SU-DHL-6 (cell line): ENCODE measurements at regions not wholly inside any gene's neighbourhood (a gene's known extent, or its start where the extent isn't known, plus 50 kb on each side); places are given as distances from the start of the nearest gene placed in this dataset.
"Not testable (repeated sequence)": the region's sequence is repeated elsewhere in the genome, so short reads cannot be mapped to it uniquely, and the experiment has no call there.

ENCODE experiments used
- H2AFZ ChIP-seq: fragments of 200-600 bp; sonication (generic); 2 replicates; pipeline ENCODE4 v1.6.1; 2014; ENCODE audit warnings: low read depth, mild to moderate bottlenecking, moderate library complexity, mixed read lengths, antibody characterized with exemption, low read length; ENCODE audit not compliant: severe bottlenecking
- H3F3A ChIP-seq: fragments of 200-600 bp; shearing (Covaris generic); 2 replicates; pipeline ENCODE4 v1.6.0; 2016; ENCODE audit warnings: antibody characterized with exemption, mild to moderate bottlenecking; ENCODE audit not compliant: insufficient read depth
- H3K27ac ChIP-seq: fragments of 200-600 bp; sonication (generic); 2 replicates; pipeline ENCODE4 v1.5.1; 2016; ENCODE audit warnings: low read depth, mild to moderate bottlenecking, low read length, moderate library complexity, mixed read lengths
- H3K27me3 ChIP-seq: fragments of 200-600 bp; sonication (generic), shearing (Covaris generic); 2 replicates; pipeline ENCODE4 v1.6.0; 2014; ENCODE audit warnings: mild to moderate bottlenecking, low read length
- H3K36me3 ChIP-seq: fragments of 200-600 bp; sonication (generic); 2 replicates; pipeline ENCODE4 v1.6.1; 2014; ENCODE audit warnings: mild to moderate bottlenecking, low read length, mixed read lengths
- H3K4me2 ChIP-seq: fragments of 300-600, 200-600 bp; shearing (Covaris generic), sonication (generic); 2 replicates; pipeline ENCODE4 v1.6.0; 2014; ENCODE audit warnings: low read length, low read depth, mild to moderate bottlenecking; ENCODE audit not compliant: poor library complexity, severe bottlenecking
- H3K4me3 ChIP-seq: fragments of 200-600 bp; sonication (generic); 2 replicates; pipeline ENCODE4 v1.5.1; 2014; ENCODE audit warnings: antibody characterized with exemption, low read length, mild to moderate bottlenecking, mixed read lengths; ENCODE audit not compliant: insufficient read depth, poor library complexity, severe bottlenecking
- H3K79me2 ChIP-seq: fragments of 200-600 bp; sonication (generic); 2 replicates; pipeline ENCODE4 v1.6.1; 2014; ENCODE audit warnings: mild to moderate bottlenecking, low read length, moderate library complexity; ENCODE audit not compliant: insufficient read depth
- H3K9ac ChIP-seq: fragments of 200-600 bp; sonication (generic); 2 replicates; pipeline ENCODE4 v1.7.0; 2014; ENCODE audit warnings: mild to moderate bottlenecking, low read length
- H3K9me2 ChIP-seq: fragments of 200-600 bp; sonication (generic); replicated peaks from 2 replicates; pipeline ENCODE4 v1.6.1; 2014; ENCODE audit warnings: low read length; ENCODE audit not compliant: insufficient read depth
- H3K9me3 ChIP-seq: fragments of 200-600 bp; sonication (generic); 2 replicates; pipeline ENCODE4 v1.6.1; 2014; ENCODE audit warnings: low read length, mixed read lengths; ENCODE audit not compliant: insufficient read depth
- H4K20me1 ChIP-seq: fragments of 200-600 bp; sonication (generic); 2 replicates; pipeline ENCODE4 v1.6.1; 2014; ENCODE audit warnings: low read depth, mild to moderate bottlenecking, antibody characterized with exemption, low read length, moderate library complexity, mixed read lengths
- EZH2phosphoT487 ChIP-seq: fragments of 200-600 bp; sonication (generic), shearing (Covaris generic); conservative IDR thresholded peaks from 2 replicates; pipeline ENCODE4 v1.6.1; 2018; ENCODE audit warnings: mild to moderate bottlenecking, antibody characterized with exemption, low read length, moderate library complexity, mixed read lengths
- TF ChIP-seq, protein P1 (sequence below): fragments of 200-600 bp; sonication (generic); IDR thresholded peaks from one replicate; pipeline ENCODE4 v1.5.1; 2017; ENCODE audit warnings: antibody characterized with exemption, mild to moderate bottlenecking, low read length, moderate library complexity; ENCODE audit not compliant: insufficient read depth, poor library complexity, severe bottlenecking

DNA sequence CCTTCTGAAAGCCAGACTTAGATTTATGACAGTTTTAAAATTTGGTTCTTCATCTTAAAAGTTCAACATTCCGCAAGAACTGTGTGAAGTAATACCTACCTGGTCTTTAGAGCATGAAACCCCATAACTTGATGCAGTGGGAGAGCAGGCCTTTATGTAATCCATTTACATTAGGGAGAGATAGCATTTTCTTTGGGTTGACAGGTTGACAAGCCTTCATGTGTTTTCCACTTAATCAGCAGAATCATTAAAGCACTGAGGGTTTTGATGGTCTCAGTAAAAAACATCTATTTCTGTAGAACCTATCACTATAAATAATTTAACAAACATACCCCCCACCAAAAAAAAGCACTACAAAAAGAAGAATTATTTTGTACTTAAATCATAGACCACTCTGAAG is 121.6 kb upstream of the KIF2A start:
- Histone ChIP-seq H3K27ac (no peak overlapping the region), H3K79me2 (no peaks in the 10 kb centered on the region), H3K4me3 (no peak overlapping the region), H3K27me3 (no peaks in the 10 kb centered on the region), H3K4me2 (no peak overlapping the region), H3K9me3 (no peaks in the 10 kb centered on the region), H3K9ac (no peak overlapping the region), H3F3A (no peaks in the 10 kb centered on the region), H4K20me1 (no peaks in the 10 kb centered on the region), H2AFZ (no peak overlapping the region), H3K9me2 (no peaks in the 10 kb centered on the region), H3K36me3 (no peaks in the 10 kb centered on the region)
- no peak for TF ChIP-seq EZH2phosphoT487
- TF ChIP-seq, protein P1, sequence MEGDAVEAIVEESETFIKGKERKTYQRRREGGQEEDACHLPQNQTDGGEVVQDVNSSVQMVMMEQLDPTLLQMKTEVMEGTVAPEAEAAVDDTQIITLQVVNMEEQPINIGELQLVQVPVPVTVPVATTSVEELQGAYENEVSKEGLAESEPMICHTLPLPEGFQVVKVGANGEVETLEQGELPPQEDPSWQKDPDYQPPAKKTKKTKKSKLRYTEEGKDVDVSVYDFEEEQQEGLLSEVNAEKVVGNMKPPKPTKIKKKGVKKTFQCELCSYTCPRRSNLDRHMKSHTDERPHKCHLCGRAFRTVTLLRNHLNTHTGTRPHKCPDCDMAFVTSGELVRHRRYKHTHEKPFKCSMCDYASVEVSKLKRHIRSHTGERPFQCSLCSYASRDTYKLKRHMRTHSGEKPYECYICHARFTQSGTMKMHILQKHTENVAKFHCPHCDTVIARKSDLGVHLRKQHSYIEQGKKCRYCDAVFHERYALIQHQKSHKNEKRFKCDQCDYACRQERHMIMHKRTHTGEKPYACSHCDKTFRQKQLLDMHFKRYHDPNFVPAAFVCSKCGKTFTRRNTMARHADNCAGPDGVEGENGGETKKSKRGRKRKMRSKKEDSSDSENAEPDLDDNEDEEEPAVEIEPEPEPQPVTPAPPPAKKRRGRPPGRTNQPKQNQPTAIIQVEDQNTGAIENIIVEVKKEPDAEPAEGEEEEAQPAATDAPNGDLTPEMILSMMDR, result no peak

DNA sequence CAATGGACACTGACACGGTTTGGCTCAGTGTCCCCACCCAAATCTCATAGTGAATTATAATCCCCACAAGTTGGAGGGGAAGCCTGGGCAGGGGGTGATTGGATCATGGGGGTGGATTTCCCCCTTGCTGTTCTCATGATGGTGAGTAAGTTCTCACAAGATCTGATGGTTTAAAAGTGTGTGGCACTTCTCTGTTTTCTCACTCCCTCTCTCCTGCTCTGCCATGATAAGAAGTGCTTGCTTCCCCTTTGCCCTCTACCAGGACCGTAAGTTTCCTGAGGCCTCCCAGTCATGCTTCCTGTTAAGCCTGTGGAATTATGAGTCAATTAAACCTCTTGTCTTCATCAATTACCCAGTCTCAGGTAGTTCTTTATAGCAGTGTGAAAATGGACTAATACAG is 115.8 kb upstream of the KIF2A start:
- Histone ChIP-seq H3K4me3 (no peak overlapping the region), H3F3A (no peaks in the 10 kb centered on the region), H4K20me1 (no peaks in the 10 kb centered on the region), H3K9ac (no peak overlapping the region), H3K79me2 (no peaks in the 10 kb centered on the region), H3K27ac (no peak overlapping the region), H3K36me3 (no peaks in the 10 kb centered on the region), H3K9me3 (0 out of 2 replicates have a peak, but pooled peaks cover 8% of the 10 kb centered on the region), H3K9me2 (no peaks in the 10 kb centered on the region), H3K27me3 (no peaks in the 10 kb centered on the region), H3K4me2 (no peak overlapping the region), H2AFZ (no peak overlapping the region)
- TF ChIP-seq, protein P1, result no peak
- no peak for TF ChIP-seq EZH2phosphoT487

DNA sequence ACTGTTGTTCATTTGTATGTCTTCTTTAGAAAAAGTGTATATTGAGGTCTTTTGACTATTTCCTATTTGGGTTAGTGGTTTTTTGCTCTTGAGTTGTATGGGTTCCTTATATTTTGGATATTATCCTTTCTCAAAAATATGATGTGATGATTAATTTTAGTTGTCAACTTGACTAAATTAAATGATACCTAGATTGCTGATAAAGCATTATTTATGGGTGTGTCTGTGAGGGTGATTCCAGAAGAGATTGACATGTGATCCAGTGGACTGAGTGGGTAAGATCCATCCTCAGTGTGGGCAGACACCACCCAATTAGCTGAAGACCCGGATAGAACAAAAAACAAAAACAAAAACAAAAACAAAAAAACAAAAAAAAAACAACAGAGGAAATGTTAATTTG is 115.1 kb upstream of the KIF2A start:
- no peaks in the 10 kb centered on the region for H3K27me3 ChIP-seq
- H3K36me3 ChIP-seq, result no peaks in the 10 kb centered on the region
- TF ChIP-seq, protein P1, result no peak
- TF ChIP-seq EZH2phosphoT487, result no peak
- no peaks in the 10 kb centered on the region for H3F3A ChIP-seq
- no peak overlapping the region for H2AFZ ChIP-seq
- H3K27ac ChIP-seq, result no peak overlapping the region
- no peak overlapping the region for H3K4me2 ChIP-seq
- H4K20me1 ChIP-seq, result no peaks in the 10 kb centered on the region
- 0 out of 2 replicates have a peak, but pooled peaks cover 8% of the 10 kb centered on the region for H3K9me3 ChIP-seq
- H3K9me2 ChIP-seq, result no peaks in the 10 kb centered on the region
- H3K9ac ChIP-seq, result no peak overlapping the region
- H3K79me2 ChIP-seq, result no peaks in the 10 kb centered on the region
- H3K4me3 ChIP-seq, result no peak overlapping the region

DNA sequence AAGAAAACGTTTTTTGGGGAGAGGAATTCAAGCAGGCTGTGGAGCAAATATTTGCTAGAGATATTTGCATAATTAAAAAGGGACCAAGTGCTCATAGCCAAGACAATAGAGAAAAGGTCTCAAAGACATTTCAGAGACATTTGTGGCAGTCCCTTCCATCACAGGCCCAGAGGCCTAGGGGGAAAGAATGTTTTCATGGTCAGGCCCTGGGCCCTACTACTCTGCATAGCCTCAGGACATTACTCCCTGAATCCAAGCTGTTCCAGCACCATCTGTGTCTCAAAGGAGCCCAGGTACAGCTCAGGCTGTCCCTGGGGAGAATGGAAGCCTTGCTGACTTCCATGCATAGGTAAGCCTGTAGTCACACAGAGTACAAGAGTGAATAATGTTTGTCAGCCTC is 113.0 kb upstream of the KIF2A start:
- Histone ChIP-seq H3K4me2 (no peak overlapping the region), H3K27me3 (no peaks in the 10 kb centered on the region), H4K20me1 (no peaks in the 10 kb centered on the region), H3K9ac (no peak overlapping the region), H3K9me2 (no peaks in the 10 kb centered on the region), H3K79me2 (no peaks in the 10 kb centered on the region), H3K9me3 (0 out of 2 replicates have a peak, but pooled peaks cover 8% of the 10 kb centered on the region), H2AFZ (no peak overlapping the region), H3F3A (no peaks in the 10 kb centered on the region), H3K36me3 (no peaks in the 10 kb centered on the region), H3K4me3 (no peak overlapping the region), H3K27ac (no peak overlapping the region)
- no peak for TF ChIP-seq EZH2phosphoT487
- TF ChIP-seq, protein P1, result no peak

DNA sequence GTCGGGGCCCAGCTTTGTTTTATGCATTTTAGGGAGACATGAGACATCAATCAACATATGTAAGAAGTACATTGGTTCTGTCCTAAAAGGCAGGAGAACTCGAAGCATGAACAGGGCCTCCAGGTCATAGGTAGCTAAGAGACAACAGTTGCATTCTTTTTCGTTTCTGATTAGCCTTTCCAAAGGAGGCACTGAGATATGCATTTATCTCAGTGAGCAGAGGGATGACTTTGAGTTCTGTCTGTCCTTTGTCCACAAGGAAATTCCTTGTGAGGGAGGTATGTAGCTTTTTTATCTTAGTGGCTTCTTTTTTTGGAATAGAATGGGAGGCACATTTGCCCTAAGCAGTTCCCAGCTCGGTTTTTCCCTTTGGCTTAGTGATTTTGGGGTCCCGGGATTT is 109.5 kb upstream of the KIF2A start:
- H3K27me3 ChIP-seq, H3K36me3 ChIP-seq, H3K27ac ChIP-seq, H3K79me2 ChIP-seq, H3K4me3 ChIP-seq, H3K4me2 ChIP-seq, H3K9me2 ChIP-seq, H3K9ac ChIP-seq, H3K9me3 ChIP-seq, H2AFZ ChIP-seq, H4K20me1 ChIP-seq, H3F3A ChIP-seq: not testable (repeated sequence)
